ENCODE measurements at regions not wholly inside any gene's neighbourhood (a gene's known extent, or its start where the extent isn't known, plus 50 kb on each side); places are given as distances from the start of the nearest gene placed in this dataset.
"Not testable (repeated sequence)": the region's sequence is repeated elsewhere in the genome, so short reads cannot be mapped to it uniquely, and the experiment has no call there.

DNA sequence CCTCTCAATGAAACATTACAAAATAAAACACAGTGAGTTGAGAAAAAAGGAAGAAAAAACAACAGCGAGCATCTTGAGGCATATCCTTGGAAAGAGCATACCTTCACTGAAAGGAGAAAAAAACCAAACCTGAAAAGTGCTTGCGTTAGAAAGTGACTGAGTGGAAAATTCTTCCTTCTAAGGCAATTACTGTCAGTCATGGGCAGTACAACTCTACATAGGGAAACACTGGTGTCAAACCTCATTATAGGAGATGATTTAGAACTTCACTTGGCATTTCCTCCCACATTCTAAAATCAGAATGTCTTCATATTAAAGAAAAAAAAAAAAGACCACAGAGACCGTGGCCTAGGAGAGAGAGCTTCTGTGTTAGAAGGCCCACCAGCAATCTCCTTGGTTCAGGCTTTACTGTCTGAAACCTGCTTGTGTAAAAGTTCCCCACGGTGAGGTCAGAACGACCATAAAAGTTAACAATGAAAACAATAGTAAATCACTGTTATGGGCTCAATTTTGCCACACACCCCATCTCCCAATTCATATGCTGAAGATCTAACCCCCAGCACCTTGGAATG lies 91.1 kb upstream of the CRY1 start:
- H3K27ac ChIP-seq, result no peak overlapping the region
- no peak for TF ChIP-seq CTCF (conservative IDR thresholded peaks at IDR 0.05)
- no peak for TF ChIP-seq ZFX (IDR thresholded peaks at IDR 0.05)

GRCh38 chr12:107196681-107197080 lies 103.3 kb upstream of the CRY1 start:
- TF ChIP-seq CTCF (conservative IDR thresholded peaks at IDR 0.05) (no peak), ZFX (IDR thresholded peaks at IDR 0.05) (no peak)
- no peak overlapping the region for H3K27ac ChIP-seq

- H3K27ac ChIP-seq, result no peak overlapping the region
These were observed 107.0 kb upstream of the CRY1 start for GRCh38 chr12:107200394-107200793.

DNA sequence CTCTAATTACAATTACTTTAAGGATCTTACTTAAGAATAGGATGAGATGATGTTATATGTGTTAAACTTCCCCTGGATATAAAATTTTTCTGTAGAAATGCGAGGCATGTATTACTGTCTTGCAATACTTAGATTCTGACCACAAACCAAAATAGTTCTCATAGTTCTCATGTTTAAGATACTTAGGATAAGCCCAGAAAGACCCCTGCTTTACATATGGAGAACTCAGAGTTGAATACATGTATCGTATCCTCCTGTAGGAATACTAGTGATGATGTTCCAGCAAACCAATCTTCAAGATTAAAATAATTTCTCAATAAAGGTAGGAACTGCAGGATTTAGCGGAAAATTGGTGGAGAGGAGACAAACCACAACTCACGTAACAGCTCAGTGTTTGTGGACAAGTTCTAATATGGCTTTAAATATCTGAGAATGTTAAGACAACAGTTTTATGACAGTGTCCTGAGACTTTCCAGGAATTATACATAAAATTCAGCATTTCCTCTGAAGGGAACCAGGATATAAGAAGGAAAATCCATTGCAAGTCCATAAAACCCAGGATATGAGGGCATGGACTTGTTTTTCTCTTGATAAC lies 114.7 kb upstream of the CRY1 start:
- TF ChIP-seq ZFX (IDR thresholded peaks at IDR 0.05) (no peak), CTCF (conservative IDR thresholded peaks at IDR 0.05) (no peak)
- H3K27ac ChIP-seq, result no peak overlapping the region

More at GRCh38 chr12:107200394-107200793, 107.0 kb upstream of the CRY1 start:
- TF ChIP-seq CTCF (conservative IDR thresholded peaks at IDR 0.05) (no peak), ZFX (IDR thresholded peaks at IDR 0.05) (no peak)

DNA sequence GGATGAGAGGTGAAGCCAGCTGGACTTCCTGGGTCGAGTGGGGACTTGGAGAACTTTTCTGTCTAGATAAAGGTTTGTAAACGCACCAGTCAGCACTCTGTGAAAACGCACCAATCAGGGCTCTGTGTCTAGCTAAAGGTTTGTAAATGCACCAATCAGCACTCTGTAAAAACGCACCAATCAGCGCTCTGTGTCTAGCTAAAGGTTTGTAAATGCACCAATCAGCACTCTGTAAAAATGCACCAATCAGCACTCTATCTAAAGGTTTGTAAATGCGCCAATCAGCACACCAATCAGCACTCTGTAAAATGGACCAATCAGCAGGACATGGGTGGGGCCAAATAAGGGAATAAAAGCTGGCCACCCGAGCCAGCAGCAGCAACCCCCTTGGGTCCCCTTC lies 116.4 kb upstream of the CRY1 start:
- H3K27ac ChIP-seq, result not testable (repeated sequence)

- H3K27ac ChIP-seq, result not testable (repeated sequence)
These were observed 121.0 kb upstream of the CRY1 start for GRCh38 chr12:107214373-107214773.

DNA sequence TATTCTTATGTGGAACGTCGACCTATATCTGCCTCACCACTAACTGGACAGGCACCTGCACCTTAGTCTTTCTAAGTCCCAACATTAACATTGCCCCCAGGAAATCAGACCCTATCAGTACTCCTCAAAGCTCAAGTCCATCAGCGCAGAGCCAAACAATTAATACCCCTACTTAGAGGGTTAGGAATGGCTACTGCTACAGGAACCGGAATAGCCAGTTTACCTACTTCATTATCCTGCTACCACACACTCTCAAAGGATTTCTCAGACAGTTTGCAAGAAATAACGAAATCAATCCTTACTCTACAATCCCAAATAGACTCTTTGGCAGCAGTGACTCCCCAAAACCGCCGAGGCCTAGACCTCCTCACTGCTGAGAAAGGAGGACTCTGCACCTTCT lies 123.1 kb upstream of the CRY1 start:
- H3K27ac ChIP-seq, result not testable (repeated sequence)

GRCh38 chr12:107219301-107219700 lies 126.0 kb upstream of the CRY1 start:
- H3K27ac ChIP-seq, result no peak overlapping the region
- no peak for TF ChIP-seq ZFX (IDR thresholded peaks at IDR 0.05)
- no peak for TF ChIP-seq CTCF (conservative IDR thresholded peaks at IDR 0.05)

- no peak overlapping the region for H3K27ac ChIP-seq
- TF ChIP-seq ZFX (IDR thresholded peaks at IDR 0.05) (no peak), CTCF (conservative IDR thresholded peaks at IDR 0.05) (no peak)
These were observed 128.6 kb upstream of the CRY1 start for GRCh38 chr12:107221913-107222312.
